Tibial nerve (tissue), 4 donors: ENCODE measurements at regions not wholly inside any gene's neighbourhood (a gene's known extent, or its start where the extent isn't known, plus 50 kb on each side); places are given as distances from the start of the nearest gene placed in this dataset.

Experiments used
- EP300 ChIP-seq, 2 donors: sonication (generic); formaldehyde crosslinking; IDR thresholded peaks; one replicate each; pipeline ENCODE4 v1.6.1; 2017; ENCODE audit warnings: antibody characterized with exemption in 2 of 2, mild to moderate bottlenecking in 1 of 2
- POLR2A ChIP-seq, 2 donors: fragments of 450-650 bp; IDR thresholded peaks; one replicate each; pipeline ENCODE4 v1.6.1; 2017; ENCODE audit warnings: antibody characterized with exemption in 2 of 2, mild to moderate bottlenecking in 2 of 2, moderate library complexity in 2 of 2
- TF ChIP-seq, protein P1 (sequence below), 5 experiments: fragments of 200-600 bp in 3 of 5; fragments of 450-650 bp in 2 of 5; sonication (generic) in 3 of 5; IDR thresholded peaks; one replicate each; pipeline ENCODE4 v1.5.1; 2016 to 2019; ENCODE audit warnings: antibody characterized with exemption in 5 of 5, mild to moderate bottlenecking in 3 of 5, moderate library complexity in 2 of 5

GRCh38 chrX:4905576-4905975, 1192.1 kb upstream of the PRKX start:
- TF ChIP-seq, protein P1, sequence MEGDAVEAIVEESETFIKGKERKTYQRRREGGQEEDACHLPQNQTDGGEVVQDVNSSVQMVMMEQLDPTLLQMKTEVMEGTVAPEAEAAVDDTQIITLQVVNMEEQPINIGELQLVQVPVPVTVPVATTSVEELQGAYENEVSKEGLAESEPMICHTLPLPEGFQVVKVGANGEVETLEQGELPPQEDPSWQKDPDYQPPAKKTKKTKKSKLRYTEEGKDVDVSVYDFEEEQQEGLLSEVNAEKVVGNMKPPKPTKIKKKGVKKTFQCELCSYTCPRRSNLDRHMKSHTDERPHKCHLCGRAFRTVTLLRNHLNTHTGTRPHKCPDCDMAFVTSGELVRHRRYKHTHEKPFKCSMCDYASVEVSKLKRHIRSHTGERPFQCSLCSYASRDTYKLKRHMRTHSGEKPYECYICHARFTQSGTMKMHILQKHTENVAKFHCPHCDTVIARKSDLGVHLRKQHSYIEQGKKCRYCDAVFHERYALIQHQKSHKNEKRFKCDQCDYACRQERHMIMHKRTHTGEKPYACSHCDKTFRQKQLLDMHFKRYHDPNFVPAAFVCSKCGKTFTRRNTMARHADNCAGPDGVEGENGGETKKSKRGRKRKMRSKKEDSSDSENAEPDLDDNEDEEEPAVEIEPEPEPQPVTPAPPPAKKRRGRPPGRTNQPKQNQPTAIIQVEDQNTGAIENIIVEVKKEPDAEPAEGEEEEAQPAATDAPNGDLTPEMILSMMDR (IDR thresholded peaks at IDR 0.05) = no peak
- TF ChIP-seq POLR2A (IDR thresholded peaks at IDR 0.05) (no peak), EP300 (IDR thresholded peaks at IDR 0.05) (no peak)
